HK-2 (cell line): ENCODE measurements at regions not wholly inside any gene's neighbourhood (a gene's known extent, or its start where the extent isn't known, plus 50 kb on each side); places are given as distances from the start of the nearest gene placed in this dataset.
"Not testable (repeated sequence)": the region's sequence is repeated elsewhere in the genome, so short reads cannot be mapped to it uniquely, and the experiment has no call there.

Experiments used
- DNase-seq: peaks from one replicate; pipeline ENCODE4 v3.0.0-alpha.2; 2018; ENCODE audit not compliant: unreplicated experiment

DNA sequence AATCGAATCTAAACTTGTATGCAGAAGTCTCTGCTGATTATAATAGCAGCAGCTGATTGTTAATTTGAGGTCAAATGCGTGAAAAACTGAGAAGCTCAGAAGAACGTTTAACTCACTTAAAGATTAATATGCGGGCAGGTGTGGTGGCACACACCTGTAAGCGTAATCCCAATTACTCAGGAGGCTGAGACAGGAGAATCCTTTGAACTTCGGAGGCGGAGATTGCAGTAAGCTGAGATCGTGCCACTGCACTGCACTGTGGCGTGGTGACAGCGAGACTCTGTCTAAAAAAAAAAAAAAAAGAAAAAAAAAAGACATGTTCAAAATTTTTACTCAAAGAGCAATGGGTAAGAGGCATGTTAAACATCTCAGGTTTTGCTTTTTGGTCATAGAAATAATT, 1370.8 kb downstream of the GRIK2 start:
- no peak for DNase-seq

DNA sequence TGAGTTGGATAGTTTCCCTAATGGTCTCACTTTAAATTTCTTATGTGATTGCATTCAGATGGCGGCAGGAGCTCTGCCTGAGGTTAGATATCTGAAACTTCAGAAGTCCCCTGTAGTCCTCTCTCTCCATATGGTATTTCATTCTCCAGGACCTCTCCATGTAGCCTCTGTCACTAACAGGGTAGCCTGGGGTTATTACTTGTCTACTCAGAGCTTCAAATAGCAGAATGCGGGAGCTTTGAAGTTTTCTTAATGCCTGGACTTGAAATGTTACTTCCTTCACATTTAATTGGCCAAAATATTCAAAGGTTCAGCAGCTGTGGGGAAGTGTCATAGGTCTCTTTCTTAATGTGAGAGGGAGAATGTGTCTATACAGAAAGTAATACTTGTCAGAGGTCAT, 1370.4 kb downstream of the GRIK2 start:
- DNase-seq, result no peak

DNA sequence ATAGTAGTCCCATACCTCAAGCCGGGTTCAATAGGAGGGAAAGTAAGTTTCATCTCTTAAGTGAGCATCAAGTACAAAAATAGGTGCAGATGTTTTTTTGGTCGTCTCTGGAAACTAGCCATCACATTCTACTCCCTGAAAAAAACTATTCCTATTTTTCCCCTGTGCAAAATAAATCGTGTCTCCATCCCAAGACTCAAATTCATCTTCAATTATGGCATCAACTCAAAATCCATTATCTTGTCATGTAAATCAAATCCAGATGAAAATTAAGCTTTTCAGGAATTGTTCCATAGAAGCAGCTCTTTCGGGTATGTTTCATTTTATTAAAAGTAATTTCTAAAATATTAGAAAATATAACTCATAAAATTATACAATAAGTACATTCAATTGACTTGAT, 1368.4 kb downstream of the GRIK2 start:
- DNase-seq, result no peak

DNA sequence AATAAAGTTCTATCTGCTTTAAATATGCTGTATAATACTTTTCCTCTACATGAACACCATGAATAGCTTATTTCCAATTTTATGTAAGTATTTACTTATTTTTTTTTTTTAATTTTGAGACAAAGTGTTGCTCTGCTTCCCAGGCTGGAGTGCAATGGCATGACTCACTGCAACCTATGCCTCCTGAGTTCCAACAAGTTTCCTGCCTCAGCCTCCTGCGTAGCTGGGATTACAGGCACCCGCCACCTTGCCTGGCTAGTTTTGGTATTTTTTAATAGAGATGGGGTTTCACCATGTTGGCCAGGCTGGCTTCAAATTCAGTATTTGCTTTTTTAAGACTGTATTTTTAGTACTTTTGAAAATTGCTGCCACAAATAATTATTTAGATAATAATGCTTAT, 1365.9 kb downstream of the GRIK2 start:
- DNase-seq, result no peak

DNA sequence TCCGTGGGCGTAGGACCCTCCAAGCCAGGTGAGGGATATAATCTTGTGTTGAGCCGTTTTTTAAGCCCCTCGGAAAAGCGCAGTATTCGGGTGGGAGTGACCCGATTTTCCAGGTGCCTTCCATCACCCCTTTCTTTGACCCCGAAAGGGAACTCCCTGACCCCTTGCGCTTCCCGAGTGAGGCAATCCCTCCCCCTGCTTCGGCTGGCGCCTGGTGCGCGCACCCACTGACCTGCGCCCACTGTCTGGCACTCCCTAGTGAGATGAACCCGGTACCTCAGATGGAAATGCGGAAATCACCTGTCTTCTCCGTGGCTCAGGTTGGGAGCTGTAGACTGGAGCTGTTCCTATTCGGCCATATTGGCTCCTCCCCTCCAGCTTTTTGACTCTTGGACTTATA, 1365.0 kb downstream of the GRIK2 start:
- not testable (repeated sequence) for DNase-seq

DNA sequence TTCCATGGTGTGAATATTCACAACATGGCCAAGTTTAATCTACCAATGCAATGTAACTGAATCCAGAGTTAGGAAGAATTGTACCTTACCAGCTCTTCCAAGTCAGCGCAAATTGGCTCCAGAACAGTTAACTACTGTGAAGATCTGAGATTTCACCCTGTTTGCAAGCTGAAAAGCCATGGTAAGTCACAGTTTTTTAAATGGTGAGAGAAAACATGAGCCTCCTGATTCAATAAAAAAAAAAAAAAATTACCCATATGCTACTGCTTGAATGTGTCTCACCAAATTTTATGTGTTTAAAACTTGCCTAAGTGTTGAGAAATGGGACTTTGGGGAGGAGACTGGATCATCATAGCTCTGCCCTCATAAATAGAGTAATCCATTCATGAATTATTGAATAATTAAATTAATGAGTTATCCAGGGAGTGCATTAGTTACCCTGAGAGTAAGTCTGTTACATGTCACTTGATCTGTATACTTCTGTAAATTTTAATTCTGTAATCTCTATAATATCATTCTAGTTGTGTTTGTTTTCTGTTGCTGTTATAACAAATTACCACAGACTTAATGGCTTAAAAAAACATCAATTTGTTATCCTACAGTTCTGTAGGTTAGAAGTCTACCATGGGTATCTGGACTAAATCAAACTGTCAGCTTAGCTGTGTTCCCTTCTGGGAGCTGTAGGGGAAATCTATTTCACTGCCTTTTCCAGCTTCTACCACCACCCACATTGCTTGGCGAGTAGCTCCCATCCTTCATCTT, 1355.9 kb downstream of the GRIK2 start:
- no peak for DNase-seq

DNA sequence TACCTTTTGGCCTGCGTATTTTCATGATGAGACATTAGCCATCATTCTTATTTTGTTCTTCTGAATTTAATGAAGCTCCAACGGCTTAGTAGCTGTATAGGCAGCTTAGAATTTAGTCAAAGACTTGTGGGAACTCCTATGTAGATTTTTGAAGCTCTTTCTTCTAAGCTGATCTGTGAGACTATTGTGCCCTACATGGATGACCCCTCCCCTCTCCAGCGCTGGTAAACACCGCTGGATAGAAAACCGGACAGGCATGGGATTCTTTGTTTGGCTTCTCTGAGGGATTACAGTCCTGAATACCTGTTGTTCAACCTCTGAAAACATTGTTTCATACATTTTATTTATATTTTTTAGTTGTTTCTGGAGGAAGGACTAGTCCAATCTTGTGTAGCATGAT, 1353.4 kb downstream of the GRIK2 start:
- no peak for DNase-seq

DNA sequence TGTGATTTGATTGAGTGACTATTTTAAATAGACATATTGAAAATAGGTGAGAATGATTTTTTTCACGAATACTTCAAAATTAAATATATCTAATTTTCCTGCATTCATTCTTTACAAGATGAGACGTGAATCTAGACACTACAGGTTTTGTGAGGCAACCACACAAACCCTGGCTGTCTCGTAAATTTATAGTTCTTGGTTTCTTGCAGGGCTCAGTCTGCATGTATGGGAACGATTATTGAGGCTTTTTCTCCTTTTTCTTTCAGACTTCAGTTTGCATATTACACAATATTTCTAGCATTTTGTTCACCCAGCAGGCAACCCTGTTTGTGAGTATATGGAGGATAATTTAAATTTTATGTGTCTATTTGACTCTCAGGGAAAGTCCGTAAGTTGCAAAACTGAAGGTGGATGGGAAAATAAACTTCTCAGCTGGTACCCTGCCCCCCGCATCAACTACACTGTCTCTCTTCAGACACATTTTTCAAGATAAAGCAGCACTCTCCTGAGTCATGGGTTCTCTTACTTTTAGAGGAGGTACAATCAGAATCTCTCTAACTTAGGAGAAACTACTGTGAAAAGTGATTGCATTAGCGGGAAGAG, 1349.3 kb downstream of the GRIK2 start:
- no peak for DNase-seq

DNA sequence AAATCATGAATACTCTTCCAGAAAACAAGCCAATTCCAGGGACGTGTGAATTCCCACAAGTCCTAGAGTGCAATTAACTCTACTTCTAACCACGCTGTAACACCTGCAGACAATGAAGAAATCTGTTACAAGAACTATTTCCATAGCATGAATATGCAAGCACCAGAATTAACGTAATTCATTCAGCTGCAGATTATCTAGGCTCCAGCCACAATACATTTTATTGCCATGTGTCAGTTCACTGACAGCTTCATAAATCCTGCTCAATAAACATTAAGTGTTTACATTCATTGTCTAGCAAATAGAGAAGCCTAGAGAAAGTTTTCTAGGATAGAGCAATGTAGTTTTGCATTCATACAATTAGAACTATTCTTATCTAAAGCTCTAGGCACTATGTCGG, 1348.5 kb downstream of the GRIK2 start:
- no peak for DNase-seq

DNA sequence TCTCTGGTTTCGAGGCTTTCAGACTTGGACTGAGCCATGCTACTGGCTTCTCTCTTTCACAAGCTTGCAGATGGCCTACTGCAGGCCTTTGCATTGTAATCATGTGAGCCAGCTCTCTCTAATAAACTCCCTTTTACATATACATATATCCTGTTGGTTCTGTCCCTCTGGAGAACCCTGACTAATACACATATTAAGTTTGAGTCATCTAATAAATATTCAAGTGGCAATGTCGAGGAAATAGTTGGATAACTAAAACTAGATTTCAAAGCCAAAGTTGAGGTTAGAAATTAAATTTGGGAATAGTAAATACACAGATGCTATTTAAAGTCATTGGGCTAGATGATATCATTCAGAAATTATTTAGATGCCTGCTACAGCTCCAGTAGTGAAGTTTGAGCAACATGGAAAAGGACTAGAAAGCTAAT, 1343.4 kb downstream of the GRIK2 start:
- DNase-seq, result no peak

DNA sequence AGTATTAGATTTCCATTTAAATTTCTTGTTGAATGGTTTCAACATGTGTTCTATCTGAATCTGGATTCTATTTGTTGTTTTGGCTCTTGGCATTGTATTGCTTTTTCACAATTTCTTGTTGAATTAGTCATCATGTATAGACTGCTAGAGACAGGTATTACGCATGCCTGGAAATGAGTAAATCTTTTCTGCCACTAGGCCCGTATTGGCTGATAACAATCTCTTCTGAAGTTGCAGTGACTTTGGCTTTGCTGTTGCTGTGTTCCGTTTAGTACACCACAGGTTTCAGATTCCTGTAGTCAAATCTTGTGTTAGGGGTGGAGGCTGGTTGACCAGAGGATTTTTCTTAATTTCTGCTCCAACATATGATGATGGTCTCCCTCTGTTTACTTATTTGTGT, 1339.4 kb downstream of the GRIK2 start:
- DNase-seq, result no peak

DNA sequence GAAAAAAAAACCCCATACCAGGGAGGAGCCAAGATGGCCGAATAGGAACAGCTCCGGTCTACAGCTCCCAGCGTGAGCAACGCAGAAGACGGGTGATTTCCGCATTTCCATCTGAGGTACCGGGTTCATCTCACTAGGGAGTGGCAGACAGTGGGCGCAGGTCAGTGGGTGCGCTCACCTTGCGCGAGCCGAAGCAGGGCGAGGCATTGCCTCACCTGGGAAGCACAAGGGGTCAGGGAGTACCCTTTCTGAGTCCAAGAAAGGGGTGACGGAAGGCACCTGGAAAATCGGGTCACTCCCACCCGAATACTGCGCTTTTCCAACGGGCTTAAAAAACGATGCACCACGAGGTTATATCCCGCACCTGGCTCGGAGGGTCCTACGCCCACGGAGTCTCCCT, 1328.6 kb downstream of the GRIK2 start:
- DNase-seq, result not testable (repeated sequence)

DNA sequence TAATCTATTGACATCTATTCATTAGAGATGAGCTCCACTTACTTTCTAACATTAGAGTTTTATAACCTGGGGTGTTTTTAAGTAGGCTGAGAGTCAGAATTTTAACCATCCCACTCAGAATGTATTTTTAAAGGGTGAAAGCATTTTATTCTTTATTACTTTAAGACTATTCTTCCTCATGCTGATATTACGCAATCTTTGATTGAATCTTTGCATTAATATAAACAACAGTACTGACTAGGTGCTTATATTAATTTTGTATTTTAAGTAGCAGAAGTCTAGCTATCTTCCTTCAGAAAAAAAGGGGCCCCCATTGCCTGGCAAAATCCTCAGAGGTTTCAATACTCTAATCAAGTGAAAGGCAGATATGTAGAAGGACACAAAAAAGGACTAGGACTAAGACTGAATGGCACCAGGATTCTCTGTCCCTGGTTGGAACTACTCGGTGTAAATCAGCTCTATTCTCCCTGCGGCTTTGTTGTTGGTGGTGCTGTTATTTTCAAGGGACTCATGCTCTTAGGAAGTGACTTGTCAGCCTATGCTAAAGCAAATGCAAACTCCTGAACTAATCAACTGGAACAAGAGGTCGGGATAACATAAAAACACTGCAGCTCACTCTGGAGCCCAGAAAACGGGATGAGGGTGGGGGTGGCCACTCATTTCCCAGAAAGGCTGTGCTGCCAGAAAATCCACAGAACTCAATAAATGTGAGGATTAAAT, 1324.4 kb downstream of the GRIK2 start:
- DNase-seq, result no peak

DNA sequence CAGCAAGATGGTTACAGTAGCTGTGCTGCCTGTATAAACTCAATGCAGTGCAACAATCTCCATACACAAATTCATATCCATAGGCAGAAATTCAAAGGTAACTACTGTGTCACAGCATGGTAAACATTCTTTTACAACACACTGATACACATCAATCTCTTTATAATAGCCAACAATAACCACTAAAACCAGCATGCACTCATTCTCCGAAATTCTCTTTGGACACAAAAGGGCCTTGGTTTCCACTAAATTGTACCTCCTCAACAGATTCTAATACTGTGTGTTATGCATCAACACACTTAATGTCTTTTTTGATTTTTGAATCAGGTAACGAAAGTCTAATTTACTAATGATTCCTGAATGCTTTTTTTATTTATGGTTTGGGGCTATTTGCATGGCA, 1323.7 kb downstream of the GRIK2 start:
- no peak for DNase-seq

DNA sequence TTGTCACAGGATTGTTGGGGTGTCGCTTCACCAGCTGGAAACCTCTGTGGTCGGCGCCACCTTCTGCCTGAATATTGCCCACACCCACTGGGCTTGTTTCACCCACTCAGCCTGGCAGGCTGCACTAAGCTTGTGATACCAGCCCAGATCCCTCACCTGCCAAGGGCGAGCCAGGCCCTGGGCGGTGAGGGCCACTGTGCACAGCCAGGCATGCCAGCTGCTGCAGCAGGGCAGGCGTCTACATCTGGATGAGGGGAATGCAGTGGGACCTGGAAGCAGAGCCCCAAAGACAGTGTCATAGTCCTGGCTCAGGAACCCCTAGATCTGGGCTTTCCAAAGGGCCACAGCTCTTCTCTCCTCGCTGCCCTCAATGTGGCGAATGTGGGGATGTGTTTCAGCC, 1307.5 kb downstream of the GRIK2 start:
- DNase-seq, result no peak

DNA sequence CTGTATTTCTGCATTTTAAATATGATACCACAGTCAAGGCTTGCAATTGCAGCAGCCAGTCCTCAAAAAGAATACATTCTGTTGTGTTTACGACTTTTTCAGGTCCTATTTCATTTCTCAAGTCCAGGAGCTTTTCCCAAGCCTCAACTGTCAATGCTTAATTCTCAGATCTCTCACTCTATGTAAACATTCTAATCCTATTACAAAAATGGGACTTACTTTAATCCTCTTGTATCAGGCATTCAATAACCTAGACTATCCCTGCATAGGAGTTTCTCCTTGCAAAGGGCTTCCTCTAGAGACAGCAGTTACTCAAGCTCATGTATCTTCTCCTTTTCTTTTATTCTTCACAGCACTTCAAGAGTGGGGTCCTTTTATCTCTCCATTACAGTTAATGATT, 1293.0 kb downstream of the GRIK2 start:
- DNase-seq, result no peak

DNA sequence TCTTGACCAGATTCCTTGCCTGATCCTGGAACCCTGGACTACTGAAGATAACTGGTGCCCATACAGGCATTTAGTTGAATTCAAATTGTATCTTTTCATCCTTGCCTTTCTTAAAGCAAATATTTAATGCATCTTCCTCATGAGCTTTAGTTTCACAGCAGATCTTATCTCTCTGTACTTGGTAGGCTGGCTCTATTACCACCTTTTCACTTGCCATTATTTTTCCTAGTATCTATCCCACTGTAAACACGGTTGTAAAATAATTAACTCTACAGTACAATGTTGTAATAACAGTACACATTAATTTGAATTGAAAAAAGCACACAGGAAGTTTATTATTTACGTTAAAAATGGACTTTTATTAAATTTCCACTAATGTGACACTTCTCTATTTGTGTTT, 1286.9 kb downstream of the GRIK2 start:
- DNase-seq, result no peak

DNA sequence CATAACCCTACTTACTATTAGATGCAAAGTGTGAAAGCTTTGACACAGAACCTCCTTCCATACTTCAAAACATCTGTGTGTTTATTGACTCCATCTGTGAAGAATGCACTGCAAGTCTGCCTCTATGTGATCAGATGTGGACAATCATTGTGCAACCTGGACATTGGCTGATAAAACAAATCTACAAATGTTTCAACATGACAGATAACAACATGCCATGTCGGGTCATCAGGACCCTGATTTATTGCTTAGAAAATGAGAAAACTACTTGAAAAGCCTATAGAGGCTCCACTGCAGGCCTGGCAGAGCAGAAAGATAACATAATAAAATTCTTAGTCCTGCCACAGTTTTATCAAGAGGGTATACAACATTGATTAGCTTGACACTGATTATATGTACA, 1286.4 kb downstream of the GRIK2 start:
- no peak for DNase-seq

DNA sequence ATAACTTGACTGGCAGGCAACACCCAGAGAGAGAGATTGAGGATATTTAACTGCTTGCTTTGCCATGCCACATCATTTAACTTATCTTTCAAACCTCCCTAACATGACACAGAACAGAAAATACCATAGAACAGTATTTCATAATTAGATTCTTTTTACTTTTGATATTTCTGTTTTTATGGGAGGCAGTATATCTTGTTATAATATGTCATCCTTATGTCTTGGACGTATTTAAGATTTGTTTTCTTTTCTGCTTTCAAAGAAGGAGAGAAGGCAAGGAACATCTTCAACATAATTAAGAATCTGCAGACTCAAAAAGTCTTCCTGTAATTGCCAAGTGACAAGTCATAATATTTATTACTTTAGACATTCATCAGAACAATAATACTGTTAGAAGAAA, 1283.7 kb downstream of the GRIK2 start:
- no peak for DNase-seq

DNA sequence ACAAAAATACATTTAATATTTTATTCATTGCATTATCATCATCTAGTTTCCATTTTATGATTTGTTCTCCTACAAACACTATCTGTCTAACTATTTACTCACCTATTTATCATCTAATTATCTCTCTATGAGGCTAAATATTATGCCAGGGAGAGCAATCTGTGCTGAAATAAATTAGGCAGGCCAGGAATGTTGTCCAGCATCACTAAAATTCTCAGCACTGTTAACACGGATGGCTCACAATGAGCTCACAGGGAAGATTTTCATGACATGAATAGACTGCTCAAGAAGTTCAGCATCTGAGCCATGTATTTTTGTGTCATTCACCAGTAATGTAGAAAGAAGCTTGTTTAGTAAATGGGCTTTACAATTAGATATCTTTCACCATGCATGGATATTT, 1277.2 kb downstream of the GRIK2 start:
- DNase-seq, result no peak

DNA sequence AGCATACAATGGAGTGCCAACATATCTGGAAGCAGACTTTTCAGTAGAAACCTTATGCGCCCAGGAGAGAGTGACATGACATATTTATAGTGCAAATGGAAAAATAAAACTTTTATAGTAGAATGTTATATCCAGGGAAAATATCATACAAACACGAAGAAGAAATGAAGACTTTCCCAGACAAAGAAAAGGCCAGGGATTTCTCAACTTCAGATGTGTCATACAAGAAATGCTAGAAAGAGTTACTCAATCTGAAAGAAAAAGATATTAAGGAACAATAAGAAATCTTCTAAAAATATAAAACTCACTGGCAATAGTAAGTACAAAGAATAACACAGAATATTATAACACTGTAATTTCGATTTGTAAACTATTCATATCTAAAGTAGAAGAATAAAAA, 1269.3 kb downstream of the GRIK2 start:
- no peak for DNase-seq

DNA sequence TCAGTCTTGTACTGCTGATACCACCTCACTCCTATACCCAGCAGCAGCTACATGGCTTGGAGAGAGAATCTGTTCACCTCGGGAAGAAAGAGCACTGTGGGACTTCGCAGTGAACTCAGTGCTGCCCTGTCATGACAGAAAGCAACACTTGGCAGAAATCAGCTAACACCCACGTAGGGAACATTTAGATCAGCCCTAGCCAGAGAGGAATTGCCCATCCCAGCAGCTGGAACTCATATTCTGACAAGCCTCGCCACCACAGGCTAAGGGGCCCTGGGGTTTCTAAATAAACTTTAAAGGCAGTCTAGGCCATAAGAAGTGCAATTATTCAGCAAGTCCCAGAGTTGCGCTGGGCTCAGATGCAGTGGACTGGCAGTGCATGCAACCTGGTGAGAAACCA, 1266.8 kb downstream of the GRIK2 start:
- DNase-seq, result no peak

DNA sequence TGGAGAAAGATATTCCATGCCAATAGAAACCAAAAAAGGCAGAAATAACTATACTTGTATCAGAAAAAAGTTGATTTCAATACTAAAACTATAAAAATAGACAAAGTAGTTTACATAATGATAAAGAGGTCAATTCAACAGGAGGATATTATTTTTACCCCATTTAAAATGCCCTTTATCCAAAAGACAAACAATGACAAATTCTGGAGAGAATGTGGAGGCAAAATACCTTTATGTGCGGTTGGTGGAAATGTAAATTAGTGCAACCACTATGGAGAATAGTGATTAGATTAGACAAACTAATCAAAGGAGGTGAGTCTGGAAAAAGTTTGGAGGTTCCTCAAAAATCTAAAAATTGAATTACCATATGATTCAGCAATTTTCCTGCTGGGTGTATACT, 1262.3 kb downstream of the GRIK2 start:
- no peak for DNase-seq
